Upper lobe of left lung (tissue), 4 donors: ENCODE measurements at regions not wholly inside any gene's neighbourhood (a gene's known extent, or its start where the extent isn't known, plus 50 kb on each side); places are given as distances from the start of the nearest gene placed in this dataset.

ENCODE experiments used
- EP300 ChIP-seq, 4 donors: sonication (generic); formaldehyde crosslinking; IDR thresholded peaks; one replicate each; pipeline ENCODE4 v1.5.1; 2017; ENCODE audit warnings: antibody characterized with exemption in 4 of 4, control low read depth in 2 of 4
- POLR2A ChIP-seq, 4 donors: fragments of 450-650 bp; IDR thresholded peaks; one replicate each; pipeline ENCODE4 v1.5.1; 2016 to 2017; ENCODE audit warnings: antibody characterized with exemption in 4 of 4, mild to moderate bottlenecking in 2 of 4
- POLR2AphosphoS5 ChIP-seq, 2 donors: sonication (generic); formaldehyde crosslinking; IDR thresholded peaks; one replicate each; pipeline ENCODE4 v1.5.1; 2017; ENCODE audit warnings: antibody characterized with exemption in 2 of 2
- TF ChIP-seq, protein P1 (sequence below), 6 experiments: fragments of 450-650 bp in 4 of 6; fragments of 200-600 bp in 2 of 6; sonication (generic) in 2 of 6; IDR thresholded peaks; one replicate each; pipeline ENCODE4 v1.5.1; 2016 to 2019; ENCODE audit warnings: antibody characterized with exemption in 6 of 6

DNA sequence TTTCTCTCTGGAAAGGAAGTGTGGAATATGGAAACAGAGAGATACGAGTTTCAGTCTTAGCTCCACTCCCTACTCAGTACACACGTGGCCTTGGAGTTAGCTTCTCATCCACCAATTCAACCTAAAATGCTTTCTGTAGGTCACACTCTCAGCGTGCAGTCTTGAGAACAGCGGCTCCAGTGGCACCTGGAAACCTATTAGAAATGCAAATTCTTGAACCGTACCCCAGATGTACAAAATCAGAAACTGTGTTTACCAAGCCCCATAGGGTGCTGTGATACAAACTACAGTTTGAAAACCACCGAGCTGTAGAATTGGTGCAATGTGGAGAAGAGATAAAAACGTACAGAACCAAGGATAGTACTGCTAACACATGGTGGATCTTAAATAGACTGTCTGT lies 91.1 kb upstream of the SP4 start:
- TF ChIP-seq POLR2A (IDR thresholded peaks at IDR 0.05) (no peak), POLR2AphosphoS5 (IDR thresholded peaks at IDR 0.05) (no peak), EP300 (IDR thresholded peaks at IDR 0.05) (no peak)
- TF ChIP-seq, protein P1, sequence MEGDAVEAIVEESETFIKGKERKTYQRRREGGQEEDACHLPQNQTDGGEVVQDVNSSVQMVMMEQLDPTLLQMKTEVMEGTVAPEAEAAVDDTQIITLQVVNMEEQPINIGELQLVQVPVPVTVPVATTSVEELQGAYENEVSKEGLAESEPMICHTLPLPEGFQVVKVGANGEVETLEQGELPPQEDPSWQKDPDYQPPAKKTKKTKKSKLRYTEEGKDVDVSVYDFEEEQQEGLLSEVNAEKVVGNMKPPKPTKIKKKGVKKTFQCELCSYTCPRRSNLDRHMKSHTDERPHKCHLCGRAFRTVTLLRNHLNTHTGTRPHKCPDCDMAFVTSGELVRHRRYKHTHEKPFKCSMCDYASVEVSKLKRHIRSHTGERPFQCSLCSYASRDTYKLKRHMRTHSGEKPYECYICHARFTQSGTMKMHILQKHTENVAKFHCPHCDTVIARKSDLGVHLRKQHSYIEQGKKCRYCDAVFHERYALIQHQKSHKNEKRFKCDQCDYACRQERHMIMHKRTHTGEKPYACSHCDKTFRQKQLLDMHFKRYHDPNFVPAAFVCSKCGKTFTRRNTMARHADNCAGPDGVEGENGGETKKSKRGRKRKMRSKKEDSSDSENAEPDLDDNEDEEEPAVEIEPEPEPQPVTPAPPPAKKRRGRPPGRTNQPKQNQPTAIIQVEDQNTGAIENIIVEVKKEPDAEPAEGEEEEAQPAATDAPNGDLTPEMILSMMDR (IDR thresholded peaks at IDR 0.05), result no peak
